D721Med (cell line): ENCODE measurements at regions not wholly inside any gene's neighbourhood (a gene's known extent, or its start where the extent isn't known, plus 50 kb on each side); places are given as distances from the start of the nearest gene placed in this dataset.

Experiments
- DNase-seq: peaks from one replicate; pipeline ENCODE4 v3.0.0; 2011; ENCODE audit warnings: low spot score; ENCODE audit not compliant: insufficient read length
- FAIRE-seq: peaks from 2 replicates; lab custom pipeline; 2011; peaks lifted over from hg19 to GRCh38; lab: Jason Lieb, UNC
- CTCF ChIP-seq: IDR thresholded peaks from 2 replicates; pipeline ENCODE4 v1.5.1; 2012; ENCODE audit warnings: mild to moderate bottlenecking, control low read depth; ENCODE audit not compliant: insufficient read depth; ENCODE audit errors: missing control alignments

- TF ChIP-seq CTCF: no peak
- DNase-seq (no peak), FAIRE-seq (no peak)
Observed at GRCh38 chrX:140065961-140066662, 100.8 kb upstream of the CXorf66 start.

GRCh38 chrX:140064993-140065392 is 99.7 kb upstream of the CXorf66 start:
- no peak for TF ChIP-seq CTCF
- DNase-seq: no peak
- FAIRE-seq: no peak

- FAIRE-seq (no peak), DNase-seq (no peak)
- peak; percentile 65 for TF ChIP-seq CTCF
Observed at GRCh38 chrX:140057001-140057411, 91.7 kb upstream of the CXorf66 start.

GRCh38 chrX:140053846-140054245 is 88.5 kb upstream of the CXorf66 start:
- DNase-seq: no peak
- no peak for FAIRE-seq
- TF ChIP-seq CTCF: no peak

- DNase-seq (no peak), FAIRE-seq (no peak)
- peak; percentile 30 for TF ChIP-seq CTCF
Observed at GRCh38 chrX:140050906-140051305, 85.6 kb upstream of the CXorf66 start.

- TF ChIP-seq CTCF: no peak
- no peak for DNase-seq
- no peak for FAIRE-seq
Observed at GRCh38 chrX:140040386-140040785, 75.1 kb upstream of the CXorf66 start.

GRCh38 chrX:140038842-140039241 is 73.5 kb upstream of the CXorf66 start:
- TF ChIP-seq CTCF: no peak
- DNase-seq (no peak), FAIRE-seq (no peak)
